ENCODE measurements at regions not wholly inside any gene's neighbourhood (a gene's known extent, or its start where the extent isn't known, plus 50 kb on each side); places are given as distances from the start of the nearest gene placed in this dataset.

DNA sequence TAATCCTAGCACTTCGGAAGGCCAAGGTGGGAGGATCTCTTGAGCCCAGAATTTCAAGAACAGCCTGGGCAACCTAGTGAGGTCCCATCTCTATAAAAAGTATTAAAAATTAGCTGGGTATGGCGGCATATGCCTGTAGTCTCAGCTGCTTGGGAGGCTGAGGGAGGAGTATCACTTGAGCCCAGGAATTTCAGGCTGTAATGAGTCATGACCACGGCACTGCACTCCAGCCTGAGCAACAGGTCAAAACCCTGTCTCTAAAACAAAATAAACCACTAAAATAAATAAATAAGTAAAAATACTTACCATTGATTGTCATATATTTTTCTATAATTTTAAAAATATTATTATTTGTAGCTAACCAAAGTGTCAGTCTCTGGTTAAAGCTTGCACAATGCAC is 315.6 kb upstream of the SMIM31 start:
- DNase-seq, result no peak

DNA sequence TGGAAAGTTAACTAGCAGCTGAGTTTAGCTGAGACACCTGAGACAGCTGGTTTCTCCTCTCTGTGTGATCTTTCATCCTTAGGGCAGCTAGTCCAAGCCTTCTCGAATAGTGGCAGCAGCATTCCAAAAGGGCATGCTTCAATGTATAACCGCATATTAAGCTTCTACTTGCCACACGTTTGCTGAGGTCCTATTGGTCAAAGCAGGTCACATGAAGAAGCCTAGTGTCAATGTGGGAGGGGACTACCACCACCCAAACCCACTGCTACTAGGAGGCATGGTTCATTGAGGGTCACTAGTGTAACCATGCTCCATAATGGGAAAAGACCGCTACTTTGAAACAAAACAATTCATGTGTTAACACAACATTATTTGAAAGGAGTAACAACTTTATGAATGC is 314.9 kb upstream of the SMIM31 start:
- no peak for DNase-seq

DNA sequence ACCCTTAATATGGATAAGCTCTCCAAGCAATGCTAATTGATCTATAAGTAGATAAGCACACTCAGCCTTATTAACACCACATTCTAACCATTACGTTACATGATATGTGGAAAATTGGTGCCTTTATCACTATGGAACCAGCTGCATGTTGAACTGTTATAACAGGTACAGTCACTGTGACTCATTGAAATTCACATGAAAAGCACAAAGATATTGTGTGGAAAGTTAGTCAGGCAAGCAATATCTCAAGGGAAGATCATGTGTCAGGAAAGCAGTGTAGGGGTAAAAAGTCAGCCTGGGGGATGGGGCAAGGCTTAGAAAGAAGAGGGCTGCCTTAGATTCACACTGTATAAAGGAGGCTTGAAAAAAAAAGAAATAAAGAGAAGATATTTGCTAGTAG is 313.7 kb upstream of the SMIM31 start:
- DNase-seq, result no peak

DNA sequence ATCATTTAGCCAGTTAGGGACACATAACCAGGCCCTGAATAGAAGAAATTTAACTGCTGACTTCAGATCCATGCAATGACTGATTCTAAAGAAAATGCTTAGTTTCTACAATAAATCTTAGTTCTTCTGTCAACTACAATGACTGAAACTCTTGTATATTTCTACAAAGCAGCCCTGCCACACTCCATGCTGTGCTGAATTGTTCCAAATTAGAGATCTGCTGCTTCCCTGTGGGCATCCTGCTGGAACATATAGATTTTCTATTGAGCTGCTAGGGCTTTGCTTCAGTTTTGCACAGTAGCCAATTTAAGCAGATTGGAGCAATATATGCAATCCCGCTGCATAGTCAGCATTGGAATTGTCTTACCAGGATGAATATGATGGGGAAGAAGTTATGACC is 312.8 kb upstream of the SMIM31 start:
- no peak for DNase-seq

DNA sequence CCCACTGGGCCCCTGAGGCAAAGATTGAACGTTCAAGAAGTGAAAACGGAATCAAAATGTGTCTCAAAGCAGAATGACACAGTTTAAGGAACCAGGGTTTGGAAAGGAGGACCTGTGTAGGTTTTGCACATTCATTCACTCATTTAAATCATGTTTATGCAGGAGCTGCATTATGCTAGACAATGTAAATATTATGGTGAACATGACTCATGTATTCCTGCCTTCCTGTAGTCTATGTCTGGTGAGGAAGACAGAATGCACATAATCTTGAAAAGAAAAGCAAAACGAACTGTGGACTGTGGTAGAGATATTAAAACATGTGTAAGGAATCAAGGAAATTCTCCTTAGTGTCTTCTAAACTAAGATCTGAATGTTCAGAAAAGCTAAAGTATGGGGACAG is 311.8 kb upstream of the SMIM31 start:
- no peak for DNase-seq

DNA sequence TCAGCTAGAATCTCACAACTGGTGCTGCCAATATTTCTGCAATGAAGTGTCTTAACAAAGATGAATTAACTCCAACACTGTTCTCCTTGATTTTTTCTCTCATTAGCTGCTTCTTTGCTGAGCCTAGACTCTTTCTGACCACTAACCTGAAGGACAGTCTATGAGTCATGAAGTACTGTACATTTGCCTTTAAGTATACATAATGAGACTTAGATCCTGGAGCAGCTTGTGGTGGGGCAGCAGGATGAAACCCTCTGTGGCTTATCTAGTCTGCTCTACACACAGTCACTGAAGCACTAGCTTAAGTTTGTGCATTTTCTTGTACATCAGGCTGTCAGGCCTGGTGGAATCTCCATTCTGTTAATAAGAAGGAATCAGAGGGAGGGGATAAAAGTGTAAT is 307.4 kb upstream of the SMIM31 start:
- DNase-seq, result no peak

DNA sequence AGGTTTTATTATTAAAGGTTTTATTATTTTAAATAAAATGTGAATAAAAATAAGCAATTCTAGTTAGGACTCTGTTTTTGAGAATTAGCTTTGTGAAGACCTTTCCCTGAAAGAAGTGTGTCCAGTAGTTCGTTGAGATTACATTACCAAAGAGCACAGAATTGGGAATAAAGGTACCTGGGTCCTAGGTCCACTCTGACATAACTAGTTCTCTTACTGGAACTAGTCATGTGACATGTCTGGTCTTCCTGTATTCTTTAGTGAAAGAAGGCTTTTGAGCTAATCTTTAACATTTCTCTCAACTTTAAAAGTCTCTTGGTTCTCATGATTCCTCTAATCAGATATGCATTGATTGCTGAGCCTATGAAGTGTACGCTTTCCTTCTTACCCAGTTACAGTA is 292.0 kb upstream of the SMIM31 start:
- no peak for DNase-seq

DNA sequence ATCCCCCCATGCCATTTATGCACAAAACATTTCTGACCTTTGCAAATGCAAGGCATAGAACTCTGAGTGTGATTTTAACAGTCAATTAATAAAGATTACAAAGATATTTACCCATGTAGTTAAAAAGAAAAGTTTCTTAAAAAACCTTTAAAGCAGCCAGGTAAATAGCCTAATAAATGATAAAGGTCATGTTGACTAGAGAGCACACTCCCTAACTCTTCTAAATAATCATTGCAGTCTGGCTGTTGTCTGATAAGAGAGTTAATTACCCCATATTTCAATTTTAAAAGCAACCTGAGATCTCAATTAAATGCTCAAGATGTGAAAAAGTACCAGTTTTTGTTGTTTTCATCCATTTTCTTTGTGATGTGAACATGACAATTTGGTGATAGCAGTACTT is 291.5 kb upstream of the SMIM31 start:
- DNase-seq, result no peak

DNA sequence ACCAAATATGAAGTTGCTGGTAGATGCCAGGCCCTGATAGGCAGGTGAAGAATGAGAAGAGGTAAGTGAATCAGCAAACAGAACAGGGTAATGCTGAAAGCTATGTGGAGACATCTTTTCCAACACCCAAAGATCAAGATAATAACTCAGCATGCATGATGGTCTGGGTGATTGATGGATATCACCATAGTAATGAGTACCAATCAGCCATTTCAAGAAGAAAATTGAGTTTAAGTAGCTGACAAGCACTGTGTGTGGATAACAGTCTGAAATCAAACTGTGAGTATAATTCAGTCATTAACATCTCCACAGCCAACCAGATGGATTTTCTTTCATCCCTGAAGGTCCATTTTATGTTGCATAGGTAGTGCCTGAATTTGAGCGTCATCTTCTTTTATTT is 289.6 kb upstream of the SMIM31 start:
- DNase-seq, result no peak

DNA sequence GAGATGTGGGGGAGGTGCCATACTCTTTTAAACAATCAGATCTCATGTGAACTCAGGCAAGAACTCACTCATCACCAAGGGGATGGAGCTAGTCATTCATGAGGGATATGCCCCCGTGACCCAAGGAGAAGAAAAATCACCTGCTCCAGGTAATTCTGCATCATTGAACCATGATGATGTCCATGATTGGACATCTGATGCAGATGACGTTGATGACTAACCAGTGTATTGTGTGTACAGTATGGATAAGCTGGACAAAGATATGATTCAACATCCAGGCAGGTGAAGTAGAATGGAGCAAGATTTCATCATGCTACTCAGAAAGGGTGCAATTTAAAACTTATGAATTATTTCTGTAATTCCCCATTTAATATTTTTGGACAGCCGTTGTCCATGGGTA is 286.4 kb upstream of the SMIM31 start:
- no peak for DNase-seq

DNA sequence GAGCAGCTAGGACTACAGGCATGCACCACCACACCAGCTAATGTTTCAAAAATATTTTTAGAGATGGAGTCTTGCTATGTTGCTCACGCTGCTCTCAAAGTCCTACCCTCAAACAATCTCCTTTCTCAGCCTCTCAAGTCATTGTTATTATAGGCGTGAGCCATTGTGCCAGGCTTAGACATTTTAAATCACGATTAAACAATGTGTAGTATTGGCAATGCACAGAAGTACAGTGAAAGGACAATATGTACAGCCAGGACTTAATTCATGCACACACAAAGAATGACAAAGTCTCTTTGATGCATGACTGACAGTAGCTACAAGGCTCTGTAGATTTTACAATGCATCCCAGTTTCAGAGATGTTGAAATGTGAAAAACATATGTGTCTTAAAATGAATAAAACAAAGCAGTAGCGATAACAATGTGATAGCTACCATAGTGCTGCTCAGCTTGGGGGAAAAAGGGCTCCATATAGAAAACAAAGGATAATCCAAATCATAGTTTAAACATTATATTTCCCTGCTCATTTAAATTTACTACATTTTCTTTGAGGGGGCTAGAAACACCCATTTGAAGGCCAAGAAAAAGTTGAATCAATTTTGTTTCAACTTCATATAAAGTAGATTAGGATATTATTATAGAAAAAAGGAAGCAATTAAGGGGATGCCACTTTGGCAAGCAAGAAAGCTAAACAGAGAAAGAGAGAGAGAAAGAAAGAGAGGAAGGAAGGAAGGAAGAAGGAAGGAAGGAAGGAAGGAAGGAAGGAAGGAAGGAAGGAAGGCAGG is 272.4 kb upstream of the SMIM31 start:
- no peak for DNase-seq

DNA sequence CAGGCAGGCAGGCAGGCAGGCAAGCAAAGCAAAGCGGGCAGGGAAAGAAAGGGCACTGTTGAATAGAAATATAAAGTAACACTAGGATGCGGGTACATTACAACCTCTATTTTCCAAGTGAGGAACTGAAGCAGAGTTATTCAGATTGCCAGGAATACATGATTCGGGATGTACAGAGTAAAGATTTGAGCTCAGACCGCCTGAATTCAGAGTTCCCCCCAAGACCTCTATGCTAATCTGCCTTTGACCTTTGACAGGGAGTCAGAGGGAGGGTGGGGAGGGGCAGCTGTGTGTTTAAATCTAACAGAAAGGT is 271.9 kb upstream of the SMIM31 start:
- DNase-seq, result no peak

DNA sequence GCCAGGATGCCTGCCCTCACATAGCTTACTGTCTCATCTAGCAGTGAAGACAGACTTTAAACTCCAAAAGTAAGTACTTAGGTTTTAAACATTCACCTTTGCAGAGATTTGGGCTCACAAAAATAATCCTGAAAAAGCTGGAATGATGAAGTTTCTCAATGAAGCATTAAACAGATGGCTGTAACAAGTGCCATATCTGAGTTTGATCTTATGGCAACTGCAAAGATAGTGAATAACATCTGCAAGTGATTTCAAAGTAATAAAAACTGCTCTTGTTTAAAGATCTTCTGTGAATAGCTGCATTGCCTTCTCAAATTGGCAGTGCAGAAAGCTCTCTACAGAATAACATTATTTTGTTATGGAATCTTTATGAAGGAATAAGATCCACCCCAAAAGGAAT is 271.2 kb upstream of the SMIM31 start:
- DNase-seq, result no peak

DNA sequence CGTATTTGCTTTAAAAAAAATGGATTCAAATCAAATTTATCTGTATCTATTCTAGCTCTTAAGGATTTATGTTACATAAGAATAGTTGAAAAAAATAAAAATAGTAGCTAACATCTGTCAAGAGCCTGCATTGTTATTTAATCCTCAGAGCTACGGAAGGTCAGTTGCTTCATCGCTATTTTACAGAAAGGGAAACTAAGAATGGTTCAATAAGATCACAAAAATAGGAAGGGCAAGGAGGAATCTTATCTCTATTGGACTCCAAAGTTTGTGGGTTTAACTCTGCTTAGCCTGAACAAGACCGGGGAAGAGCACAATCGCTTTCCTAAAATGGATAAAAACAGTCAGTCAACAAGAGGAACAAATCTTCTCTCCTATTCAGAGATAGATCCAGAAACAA is 270.2 kb upstream of the SMIM31 start:
- DNase-seq, result no peak

DNA sequence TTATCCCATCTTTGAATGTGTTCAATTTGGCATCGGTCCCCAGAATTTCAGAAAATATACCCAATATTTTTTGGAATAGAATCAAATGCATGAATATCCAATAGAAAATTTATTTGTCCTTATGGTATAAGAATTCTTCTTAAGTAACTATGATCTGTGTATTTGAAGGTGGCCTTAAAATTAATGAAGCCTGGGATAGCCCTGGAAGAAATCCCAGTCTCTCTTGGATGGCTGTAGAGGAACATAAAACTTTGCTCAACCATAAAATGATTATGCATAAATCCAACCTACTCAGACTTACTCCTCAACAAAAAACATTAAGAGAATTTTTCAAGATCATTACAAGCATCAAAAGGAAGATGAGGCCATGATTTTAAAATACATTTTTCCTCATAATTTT is 269.4 kb upstream of the SMIM31 start:
- no peak for DNase-seq

DNA sequence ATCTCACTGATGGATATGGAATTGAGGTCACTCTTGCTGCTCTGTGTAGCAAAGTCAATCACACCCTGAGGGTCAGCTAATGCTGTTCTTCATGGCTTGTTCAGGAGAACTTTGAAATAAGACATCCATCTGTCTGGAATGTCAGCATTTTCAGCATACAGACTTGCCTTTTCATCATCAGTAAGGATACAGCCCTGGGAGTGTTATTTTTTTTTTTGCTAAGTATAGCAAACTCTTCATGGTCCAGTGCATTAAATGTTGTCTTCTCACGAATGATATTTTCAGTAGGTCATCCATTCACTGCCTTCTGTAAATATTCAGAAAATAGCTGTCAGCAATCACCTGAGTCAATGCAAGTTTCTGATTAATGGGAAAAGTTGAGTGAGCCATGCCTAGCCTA is 268.8 kb upstream of the SMIM31 start:
- no peak for DNase-seq

DNA sequence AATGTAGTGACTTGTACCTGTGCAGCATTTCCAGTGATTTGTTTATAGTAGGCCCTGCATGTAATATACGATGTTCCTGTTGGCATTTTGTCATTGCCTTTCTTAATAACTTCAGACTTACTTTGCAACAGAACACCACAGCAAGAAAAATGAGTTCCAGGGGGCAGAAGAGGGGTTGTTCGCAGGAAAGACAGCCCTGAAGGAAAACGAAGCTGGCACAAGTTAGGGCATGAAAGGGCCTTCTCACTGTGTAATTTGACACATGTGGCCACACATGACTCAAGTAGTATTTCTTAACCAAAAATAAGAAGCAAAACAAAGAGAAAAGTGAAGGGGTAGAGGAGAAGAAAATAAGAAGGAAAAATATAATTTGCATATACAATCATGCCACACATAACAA is 265.8 kb upstream of the SMIM31 start:
- no peak for DNase-seq

DNA sequence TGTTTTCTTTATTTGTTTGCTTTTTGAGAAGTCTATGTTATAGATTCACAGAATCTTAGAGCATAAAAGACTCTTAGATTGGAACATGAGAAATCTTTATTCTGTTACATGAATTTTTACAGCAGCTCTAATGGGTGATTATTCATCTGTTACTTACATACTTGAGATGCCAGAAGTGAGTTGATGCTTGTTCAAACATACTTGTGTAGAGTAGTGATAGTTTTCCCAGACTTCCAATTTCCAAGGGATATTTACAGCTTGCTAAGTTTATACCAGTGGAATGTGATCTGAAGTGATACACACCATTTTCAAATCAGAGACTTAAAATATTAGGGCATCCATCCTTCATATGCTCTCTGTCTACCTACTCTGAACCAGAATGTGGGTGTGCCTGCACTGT is 252.9 kb upstream of the SMIM31 start:
- DNase-seq, result no peak

DNA sequence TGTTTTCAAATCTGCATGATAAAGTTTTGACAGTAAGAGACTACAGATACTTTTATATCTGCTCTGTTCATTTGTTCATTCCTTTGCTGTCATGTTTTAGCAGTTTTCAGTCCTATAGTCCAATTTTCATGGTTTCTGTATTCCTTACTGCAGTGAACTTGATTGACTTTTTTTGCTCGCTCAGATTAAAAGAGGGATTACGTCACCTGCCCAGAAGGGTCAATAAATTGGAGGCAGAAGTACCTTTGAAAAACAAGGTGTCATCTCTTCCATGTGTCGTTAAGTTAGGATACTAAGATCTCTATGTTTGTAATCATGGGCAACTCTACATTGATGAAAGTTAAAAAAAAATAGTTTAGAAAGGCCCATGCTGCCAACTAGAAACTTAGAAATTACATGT is 250.1 kb upstream of the SMIM31 start:
- DNase-seq, result no peak

DNA sequence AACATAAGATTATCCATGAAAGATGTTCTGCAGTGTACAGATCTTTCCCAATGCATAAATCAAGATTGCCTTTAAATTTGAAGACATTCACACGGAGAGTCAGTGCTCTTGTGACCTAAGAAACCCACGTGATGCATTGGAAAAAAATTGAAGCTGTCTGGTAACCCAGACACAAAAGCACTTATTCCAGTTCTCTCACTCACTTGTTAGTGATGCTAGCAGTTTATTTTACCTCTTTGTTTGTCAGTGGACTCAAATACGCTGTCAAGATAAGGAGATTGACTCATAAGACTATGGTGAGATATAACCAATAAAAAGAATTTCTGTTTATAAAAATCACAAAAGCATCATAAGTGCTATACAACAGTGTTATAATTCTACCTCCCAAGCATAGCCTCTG is 245.8 kb upstream of the SMIM31 start:
- no peak for DNase-seq

DNA sequence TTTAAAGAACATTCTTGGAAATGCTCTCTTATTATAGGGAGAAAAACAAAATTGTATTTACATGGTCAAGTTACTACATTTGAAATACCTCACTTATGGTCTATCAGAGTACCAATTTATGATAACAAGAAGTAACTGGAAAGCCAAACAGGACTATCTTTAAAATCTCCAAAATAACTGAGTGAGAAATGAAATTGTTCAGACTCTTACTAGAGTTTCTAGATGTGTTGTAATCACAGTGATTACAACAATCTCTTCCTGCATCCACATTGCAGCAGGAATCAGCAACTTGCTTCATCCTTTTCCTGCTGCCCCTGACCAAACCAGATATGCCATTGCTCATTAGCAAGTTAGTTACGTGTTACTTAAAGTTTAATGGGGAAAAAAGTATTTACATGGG is 245.2 kb upstream of the SMIM31 start:
- no peak for DNase-seq

DNA sequence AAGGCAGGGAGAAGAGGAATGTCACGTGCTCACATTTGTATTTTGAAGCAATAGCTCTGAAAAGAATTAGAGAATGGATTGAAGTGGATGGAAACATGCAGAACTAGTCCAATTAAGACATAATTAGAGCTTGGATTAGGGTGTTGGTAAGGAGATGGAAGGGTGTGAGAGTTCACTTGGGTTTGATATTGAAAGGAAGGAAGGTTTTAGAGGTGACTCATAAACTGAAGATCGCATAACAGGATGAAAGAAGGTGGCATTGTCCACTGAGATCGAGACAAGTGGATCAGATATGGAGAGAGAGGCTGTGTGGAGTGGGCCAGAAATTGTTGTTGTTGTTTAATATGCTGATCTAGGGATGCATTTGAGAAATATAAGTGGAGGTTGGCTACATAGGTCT is 244.0 kb upstream of the SMIM31 start:
- DNase-seq, result no peak

DNA sequence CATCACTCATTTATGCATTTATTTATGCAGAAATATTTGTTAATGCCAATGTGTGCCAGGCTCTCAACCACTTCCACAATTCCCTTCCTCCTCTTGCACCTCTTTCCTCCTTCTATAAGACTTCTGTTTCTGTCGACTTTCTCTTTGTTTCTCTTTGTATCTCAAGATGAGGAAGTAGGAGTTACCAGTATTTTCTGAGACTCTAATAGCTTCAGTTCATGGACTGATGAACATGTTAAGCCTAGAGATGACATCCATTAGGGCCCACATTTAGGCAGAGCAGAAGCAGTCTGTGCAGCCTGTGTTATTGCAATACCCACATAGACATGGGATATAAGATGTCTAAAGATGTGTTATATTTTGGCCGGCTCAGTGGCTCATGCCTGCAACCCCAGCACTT is 241.8 kb upstream of the SMIM31 start:
- DNase-seq, result no peak

DNA sequence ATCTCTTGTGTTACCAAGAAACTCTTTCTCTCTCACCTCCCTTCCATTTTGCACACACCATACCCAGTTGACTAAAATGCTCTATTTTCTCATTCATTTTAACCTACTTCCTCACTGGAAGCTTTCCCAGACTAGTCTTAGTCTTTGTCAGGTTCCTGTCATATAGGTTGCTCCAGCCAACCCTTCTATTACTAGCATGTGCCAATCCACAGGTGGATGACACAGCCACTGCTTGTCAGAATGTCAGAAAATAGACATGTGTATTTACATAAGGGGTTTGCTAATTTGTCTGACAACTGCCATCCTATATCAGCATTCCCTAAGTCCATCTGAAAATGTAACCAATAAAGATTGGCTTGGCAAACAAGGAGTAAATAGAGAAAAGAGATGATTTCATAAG is 239.2 kb upstream of the SMIM31 start:
- DNase-seq, result no peak

DNA sequence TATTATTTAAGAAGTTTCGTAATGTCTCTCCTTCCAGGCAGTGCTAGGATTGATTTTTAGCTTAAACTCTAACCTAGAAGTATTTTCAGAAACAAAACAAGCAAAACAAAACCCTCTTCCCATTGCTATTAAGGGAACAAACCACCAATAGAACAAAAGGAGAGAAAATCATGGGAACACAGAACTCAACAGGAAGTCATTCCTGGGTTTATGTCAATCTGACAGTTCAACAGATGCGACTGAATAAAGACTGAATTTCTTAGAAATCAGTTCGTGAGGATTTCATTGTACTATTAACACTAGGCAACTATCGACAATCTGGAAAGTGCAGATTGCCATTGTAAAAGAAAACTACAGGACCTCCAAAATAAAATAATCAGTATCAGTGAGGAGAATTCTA is 229.1 kb upstream of the SMIM31 start:
- DNase-seq, result no peak
